CD14-positive monocyte (primary cell): ENCODE measurements at regions not wholly inside any gene's neighbourhood (a gene's known extent, or its start where the extent isn't known, plus 50 kb on each side); places are given as distances from the start of the nearest gene placed in this dataset.
"Not testable (repeated sequence)": the region's sequence is repeated elsewhere in the genome, so short reads cannot be mapped to it uniquely, and the experiment has no call there.

Experiments
- DNase-seq, 3 donors: peaks; one replicate each; pipeline ENCODE4 v3.0.0-alpha.2; 2011 to 2022
- H2AFZ ChIP-seq: 2 replicates; pipeline ENCODE4 v1.6.0; 2012; ENCODE audit warnings: mild to moderate bottlenecking, low read depth, low read length, inconsistent platforms; ENCODE audit not compliant: insufficient read depth, poor library complexity, severe bottlenecking
- H3K27ac ChIP-seq, 2 donors: 1 replicate in 1 of 2; 2 replicates in 1 of 2; pipeline ENCODE4 v1.5.1; 2012 to 2013; ENCODE audit warnings: low read length in 2 of 2, control low read depth in 1 of 2, inconsistent platforms in 1 of 2, low read depth in 1 of 2, mild to moderate bottlenecking in 1 of 2
- H3K27me3 ChIP-seq, 2 donors: one replicate each; pipeline versions ENCODE4 v1.6.0 to v1.6.1; 2011 to 2013; ENCODE audit warnings: low read length in 2 of 2; ENCODE audit not compliant: control insufficient read depth in 2 of 2, insufficient read depth in 2 of 2
- H3K36me3 ChIP-seq, 2 donors: replicated peaks in 1 of 2; 1 replicate in 1 of 2; 2 replicates in 1 of 2; pipeline versions ENCODE4 v1.5.1 to v1.6.1; 2012 to 2013; ENCODE audit warnings: low read length in 2 of 2, control low read depth in 1 of 2, inconsistent platforms in 1 of 2, mild to moderate bottlenecking in 1 of 2; ENCODE audit not compliant: insufficient read depth in 2 of 2, control insufficient read depth in 1 of 2
- H3K4me1 ChIP-seq, 2 donors: 1 replicate in 1 of 2; 2 replicates in 1 of 2; pipeline versions ENCODE4 v1.5.1 to v1.6.1; 2012 to 2013; ENCODE audit warnings: low read length in 2 of 2, control low read depth in 1 of 2, inconsistent platforms in 1 of 2, mild to moderate bottlenecking in 1 of 2, moderate library complexity in 1 of 2; ENCODE audit not compliant: insufficient read depth in 2 of 2, control insufficient read depth in 1 of 2
- H3K4me2 ChIP-seq: replicated peaks from 2 replicates; pipeline ENCODE3; 2012; ENCODE audit warnings: low read length, moderate library complexity, mild to moderate bottlenecking; ENCODE audit not compliant: poor library complexity, severe bottlenecking; ENCODE audit errors: extremely low read depth
- H3K4me3 ChIP-seq, 3 experiments: fragments of 200-600 bp in 1 of 3; sonication (generic) in 1 of 3; replicated peaks in 1 of 3; 1 replicate in 2 of 3; 2 replicates in 1 of 3; pipeline ENCODE4 v1.5.1; 2011 to 2013; ENCODE audit warnings: low read length in 3 of 3, mild to moderate bottlenecking in 3 of 3, control low read depth in 2 of 3, low read depth in 2 of 3, inconsistent platforms in 1 of 3, moderate library complexity in 1 of 3
- H3K79me2 ChIP-seq: 2 replicates; pipeline ENCODE4 v1.6.0; 2012; ENCODE audit warnings: mild to moderate bottlenecking, control low read depth, inconsistent platforms, low read length, moderate library complexity; ENCODE audit not compliant: insufficient read depth
- H3K9ac ChIP-seq: 2 replicates; pipeline ENCODE4 v1.6.0; 2017; ENCODE audit warnings: low read length, mild to moderate bottlenecking; ENCODE audit not compliant: insufficient read depth, poor library complexity, severe bottlenecking
- H3K9me3 ChIP-seq, 2 donors: replicated peaks in 1 of 2; 1 replicate in 1 of 2; 2 replicates in 1 of 2; pipeline versions ENCODE4 v1.5.1 to v1.6.1; 2012 to 2013; ENCODE audit warnings: low read length in 2 of 2, control low read depth in 1 of 2; ENCODE audit not compliant: control insufficient read depth in 1 of 2, insufficient read depth in 1 of 2
- H4K20me1 ChIP-seq: 2 replicates; pipeline ENCODE4 v1.6.0; 2012; ENCODE audit warnings: mild to moderate bottlenecking, low read length, control low read depth, moderate library complexity; ENCODE audit not compliant: insufficient read depth
- H3K27ac Mint-ChIP-seq, 7 donors: one replicate each; pipeline ENCODE4 v1.8.0; 2020; ENCODE audit warnings: mild to moderate bottlenecking in 7 of 7, mixed read lengths in 7 of 7, moderate library complexity in 6 of 7, inconsistent platforms in 2 of 7
- H3K27me3 Mint-ChIP-seq, 3 donors: one replicate each; pipeline ENCODE4 v1.8.0; 2021 to 2022; ENCODE audit warnings: low read depth in 3 of 3, mild to moderate bottlenecking in 3 of 3, mixed read lengths in 3 of 3, moderate library complexity in 3 of 3, inconsistent platforms in 1 of 3
- H3K36me3 Mint-ChIP-seq, 2 donors: one replicate each; pipeline ENCODE4 v1.8.0; 2020; ENCODE audit warnings: mixed read lengths in 2 of 2, inconsistent platforms in 1 of 2, mild to moderate bottlenecking in 1 of 2
- H3K4me1 Mint-ChIP-seq: one replicate; pipeline ENCODE4 v1.8.0; 2020; ENCODE audit warnings: mild to moderate bottlenecking, mixed read lengths
- H3K4me3 Mint-ChIP-seq, 2 donors: one replicate each; pipeline ENCODE4 v1.8.0; 2020; ENCODE audit warnings: mild to moderate bottlenecking in 2 of 2, mixed read lengths in 2 of 2, moderate library complexity in 1 of 2
- H3K9me3 Mint-ChIP-seq, 7 donors: one replicate each; pipeline ENCODE4 v1.8.0; 2020 to 2022; ENCODE audit warnings: mixed read lengths in 7 of 7, mild to moderate bottlenecking in 6 of 7, moderate library complexity in 6 of 7, inconsistent platforms in 2 of 7
- WGBS: methylation state at CpG from one replicate; pipeline ENCODE4 v1.1.5; 2013; ENCODE audit warnings: missing lambda C conversion rate; ENCODE audit not compliant: insufficient coverage; 5-methylcytosine and 5-hydroxymethylcytosine counted together
- intact Hi-C, 2 donors: fragments of 100-400 bp; cut with micrococcal nuclease; formaldehyde crosslinking; loops; one replicate each; pipeline versions ENCODE4 v1.15.0 to v1.15.1; 2023
- TF ChIP-seq, protein P1 (sequence below): fragments of 200-600 bp; IDR thresholded peaks from one replicate; pipeline ENCODE4 v1.8.0; 2022; ENCODE audit warnings: antibody characterized with exemption, mild to moderate bottlenecking

DNA sequence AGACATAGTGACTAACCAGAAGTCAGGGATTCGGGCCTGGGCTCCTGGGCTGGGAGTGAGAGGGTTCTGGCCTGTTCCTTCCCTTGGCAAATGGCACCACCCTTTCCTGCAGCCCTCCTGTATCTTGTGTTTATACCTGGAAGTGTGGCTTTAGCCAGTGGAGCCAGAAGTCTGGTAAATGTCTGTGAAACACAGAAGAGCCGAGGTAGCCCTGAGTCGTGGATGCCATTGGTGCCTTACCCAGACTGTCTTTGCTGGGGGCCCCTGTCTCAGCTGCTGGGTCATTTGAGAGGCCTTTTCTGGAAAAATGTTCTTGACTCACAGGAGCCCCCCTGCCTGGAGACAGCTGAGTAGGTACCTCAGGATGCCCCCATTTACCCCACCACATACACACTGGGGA lies 95.7 kb upstream of the BASP1 start:
- TF ChIP-seq, protein P1, sequence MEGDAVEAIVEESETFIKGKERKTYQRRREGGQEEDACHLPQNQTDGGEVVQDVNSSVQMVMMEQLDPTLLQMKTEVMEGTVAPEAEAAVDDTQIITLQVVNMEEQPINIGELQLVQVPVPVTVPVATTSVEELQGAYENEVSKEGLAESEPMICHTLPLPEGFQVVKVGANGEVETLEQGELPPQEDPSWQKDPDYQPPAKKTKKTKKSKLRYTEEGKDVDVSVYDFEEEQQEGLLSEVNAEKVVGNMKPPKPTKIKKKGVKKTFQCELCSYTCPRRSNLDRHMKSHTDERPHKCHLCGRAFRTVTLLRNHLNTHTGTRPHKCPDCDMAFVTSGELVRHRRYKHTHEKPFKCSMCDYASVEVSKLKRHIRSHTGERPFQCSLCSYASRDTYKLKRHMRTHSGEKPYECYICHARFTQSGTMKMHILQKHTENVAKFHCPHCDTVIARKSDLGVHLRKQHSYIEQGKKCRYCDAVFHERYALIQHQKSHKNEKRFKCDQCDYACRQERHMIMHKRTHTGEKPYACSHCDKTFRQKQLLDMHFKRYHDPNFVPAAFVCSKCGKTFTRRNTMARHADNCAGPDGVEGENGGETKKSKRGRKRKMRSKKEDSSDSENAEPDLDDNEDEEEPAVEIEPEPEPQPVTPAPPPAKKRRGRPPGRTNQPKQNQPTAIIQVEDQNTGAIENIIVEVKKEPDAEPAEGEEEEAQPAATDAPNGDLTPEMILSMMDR = no peak
- Mint-ChIP-seq H3K27ac (peak overlapping the region in 4 of 7 donors; percentile 20 to 81 (median 62)), H3K4me3 (no peak overlapping the region)

DNA sequence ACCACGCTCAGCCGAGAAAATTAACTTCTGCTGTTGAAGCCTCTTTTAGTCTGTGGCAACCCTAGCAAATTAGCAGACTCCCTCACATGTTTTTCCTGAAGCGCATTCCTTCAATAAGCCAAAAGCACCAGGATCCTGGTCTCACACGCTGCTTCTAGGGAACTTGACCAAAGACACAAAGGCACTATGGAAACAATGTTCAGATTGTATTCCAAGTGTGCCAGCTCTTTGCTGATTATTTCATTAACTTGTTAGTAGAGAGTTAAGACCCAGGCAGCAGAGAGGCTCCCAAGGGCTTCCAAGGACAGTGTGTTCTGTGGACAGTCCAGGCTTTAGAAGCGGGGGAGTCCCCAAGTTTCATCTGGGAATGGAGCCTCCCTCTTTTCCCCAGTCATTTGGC lies 94.4 kb upstream of the BASP1 start:
- H3K4me1 Mint-ChIP-seq = peaks cover 24% of the 10 kb centered on the region
- no peak for DNase-seq
- H3K4me3 Mint-ChIP-seq = no peak overlapping the region
- H3K27ac Mint-ChIP-seq = peak overlapping the region in 1 of 7 donors; percentile 69
- WGBS = 100% methylated on average over 4 of the region's 5 CpGs
- H3K4me3 ChIP-seq = no peak overlapping the region
- no peak overlapping the region for H3K4me2 ChIP-seq
- peaks cover 18 to 19% of the 10 kb centered on the region in 2 donors for H3K4me1 ChIP-seq
- H4K20me1 ChIP-seq = no peaks in the 10 kb centered on the region
- no peaks in the 10 kb centered on the region for H3K36me3 Mint-ChIP-seq
- peaks cover 7 to 15% (median 13%) of the 10 kb centered on the region in 7 donors for H3K9me3 Mint-ChIP-seq
- H3K79me2 ChIP-seq = no peaks in the 10 kb centered on the region
- no peaks in the 10 kb centered on the region for H3K27me3 ChIP-seq
- TF ChIP-seq, protein P1 = no peak
- no peak overlapping the region for H3K27ac ChIP-seq
- intact Hi-C loops = no loop called here
- H3K27me3 Mint-ChIP-seq = peaks cover 3 to 10% (median 8%) of the 10 kb centered on the region in 3 donors
- H3K9ac ChIP-seq = no peak overlapping the region
- H3K36me3 ChIP-seq = no peaks in the 10 kb centered on the region
- peaks cover 0 to 8% of the 10 kb centered on the region in 2 donors for H3K9me3 ChIP-seq
- H2AFZ ChIP-seq = no peak overlapping the region

More for the DNA sequence above, 95.7 kb upstream of the BASP1 start:
- 100% methylated on average over 2 of the region's 3 CpGs for WGBS
- H4K20me1 ChIP-seq = no peaks in the 10 kb centered on the region
- Mint-ChIP-seq H3K36me3 (no peaks in the 10 kb centered on the region), H3K27me3 (peaks cover 3 to 10% (median 5%) of the 10 kb centered on the region in 3 donors), H3K4me1 (peaks cover 30% of the 10 kb centered on the region), H3K9me3 (peaks cover 7 to 15% (median 13%) of the 10 kb centered on the region in 7 donors)
- no peak overlapping the region for H3K4me3 ChIP-seq
- intact Hi-C loops = no loop called here
- no peaks in the 10 kb centered on the region for H3K36me3 ChIP-seq
- no peak overlapping the region for H3K4me2 ChIP-seq
- no peak overlapping the region for H2AFZ ChIP-seq
- peaks cover 0 to 8% of the 10 kb centered on the region in 2 donors for H3K9me3 ChIP-seq
- DNase-seq = no peak
- no peaks in the 10 kb centered on the region for H3K79me2 ChIP-seq
- H3K27ac ChIP-seq = no peak overlapping the region
- peaks cover 25 to 26% of the 10 kb centered on the region in 2 donors for H3K4me1 ChIP-seq
- H3K27me3 ChIP-seq = no peaks in the 10 kb centered on the region
- no peak overlapping the region for H3K9ac ChIP-seq

DNA sequence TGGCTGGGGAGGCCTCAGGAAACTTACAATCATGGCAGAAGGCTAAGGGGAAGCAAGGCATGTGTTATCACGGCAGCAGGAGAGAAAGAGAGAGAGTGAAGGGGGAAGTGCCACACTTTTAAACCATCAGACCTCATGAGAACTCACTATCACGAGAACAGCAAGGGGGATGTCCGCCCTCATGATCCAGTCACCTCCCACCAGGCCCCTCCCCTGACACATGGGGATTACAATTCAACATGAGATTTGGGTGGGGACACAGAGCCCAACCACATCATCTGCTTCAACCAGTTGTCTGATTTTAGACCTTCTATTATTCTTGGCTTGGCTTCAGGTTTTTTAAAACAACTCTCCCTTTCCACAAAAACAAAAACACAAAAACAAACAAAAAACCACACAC lies 93.7 kb upstream of the BASP1 start:
- intact Hi-C loops = not testable (repeated sequence)

More for the DNA sequence above, 93.7 kb upstream of the BASP1 start:
- H3K27me3 Mint-ChIP-seq = peaks cover 6 to 14% (median 10%) of the 10 kb centered on the region in 3 donors
- not testable (repeated sequence) for H4K20me1 ChIP-seq, H3K36me3 ChIP-seq, H3K36me3 Mint-ChIP-seq, H3K9ac ChIP-seq, H3K4me3 Mint-ChIP-seq, H3K4me3 ChIP-seq, H2AFZ ChIP-seq, H3K27ac ChIP-seq, H3K27me3 ChIP-seq, H3K4me2 ChIP-seq, H3K9me3 ChIP-seq, H3K79me2 ChIP-seq
- DNase-seq = peak; percentile 64 to 84 (median 68)
- peak overlapping the region in 6 of 7 donors; percentile 12 to 82 (median 63) for H3K27ac Mint-ChIP-seq
- 100% methylated on average over 1 of the region's 3 CpGs for WGBS
- H3K9me3 Mint-ChIP-seq = peaks cover 7 to 16% (median 15%) of the 10 kb centered on the region in 7 donors
- peaks cover 12 to 14% of the 10 kb centered on the region in 2 donors for H3K4me1 ChIP-seq
- peaks cover 16% of the 10 kb centered on the region for H3K4me1 Mint-ChIP-seq
